ENCODE measurements at regions not wholly inside any gene's neighbourhood (a gene's known extent, or its start where the extent isn't known, plus 50 kb on each side); places are given as distances from the start of the nearest gene placed in this dataset.
A peak's percentile ranks its signal among the peaks of the same experiment; 100 is the strongest.

DNA sequence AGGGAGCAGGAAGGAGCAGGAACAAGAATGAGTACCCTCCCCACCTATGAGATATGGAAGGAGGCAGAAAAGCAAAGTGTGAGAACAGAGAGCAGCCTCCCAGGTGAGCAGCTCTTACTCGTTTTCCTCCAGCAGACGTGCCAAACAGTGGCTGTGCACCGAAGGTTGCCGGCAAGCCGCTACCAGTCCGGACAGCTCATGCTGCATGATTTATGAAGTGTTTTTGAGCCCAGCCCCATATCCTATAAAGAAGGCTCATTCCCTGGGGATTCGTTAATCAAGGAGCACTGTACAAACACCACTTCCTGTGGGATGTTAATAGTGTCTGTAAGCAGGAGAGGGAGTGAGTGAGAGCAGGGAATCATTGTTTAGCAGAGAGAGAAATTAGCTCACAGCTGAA lies 118.3 kb upstream of the FOXB1 start:
- TF ChIP-seq, protein P1, sequence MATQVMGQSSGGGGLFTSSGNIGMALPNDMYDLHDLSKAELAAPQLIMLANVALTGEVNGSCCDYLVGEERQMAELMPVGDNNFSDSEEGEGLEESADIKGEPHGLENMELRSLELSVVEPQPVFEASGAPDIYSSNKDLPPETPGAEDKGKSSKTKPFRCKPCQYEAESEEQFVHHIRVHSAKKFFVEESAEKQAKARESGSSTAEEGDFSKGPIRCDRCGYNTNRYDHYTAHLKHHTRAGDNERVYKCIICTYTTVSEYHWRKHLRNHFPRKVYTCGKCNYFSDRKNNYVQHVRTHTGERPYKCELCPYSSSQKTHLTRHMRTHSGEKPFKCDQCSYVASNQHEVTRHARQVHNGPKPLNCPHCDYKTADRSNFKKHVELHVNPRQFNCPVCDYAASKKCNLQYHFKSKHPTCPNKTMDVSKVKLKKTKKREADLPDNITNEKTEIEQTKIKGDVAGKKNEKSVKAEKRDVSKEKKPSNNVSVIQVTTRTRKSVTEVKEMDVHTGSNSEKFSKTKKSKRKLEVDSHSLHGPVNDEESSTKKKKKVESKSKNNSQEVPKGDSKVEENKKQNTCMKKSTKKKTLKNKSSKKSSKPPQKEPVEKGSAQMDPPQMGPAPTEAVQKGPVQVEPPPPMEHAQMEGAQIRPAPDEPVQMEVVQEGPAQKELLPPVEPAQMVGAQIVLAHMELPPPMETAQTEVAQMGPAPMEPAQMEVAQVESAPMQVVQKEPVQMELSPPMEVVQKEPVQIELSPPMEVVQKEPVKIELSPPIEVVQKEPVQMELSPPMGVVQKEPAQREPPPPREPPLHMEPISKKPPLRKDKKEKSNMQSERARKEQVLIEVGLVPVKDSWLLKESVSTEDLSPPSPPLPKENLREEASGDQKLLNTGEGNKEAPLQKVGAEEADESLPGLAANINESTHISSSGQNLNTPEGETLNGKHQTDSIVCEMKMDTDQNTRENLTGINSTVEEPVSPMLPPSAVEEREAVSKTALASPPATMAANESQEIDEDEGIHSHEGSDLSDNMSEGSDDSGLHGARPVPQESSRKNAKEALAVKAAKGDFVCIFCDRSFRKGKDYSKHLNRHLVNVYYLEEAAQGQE (IDR thresholded peaks at IDR 0.05; ENCODE audit: insufficient read depth in 1 of 2, low read depth in 2 of 2, low read length in 1 of 2): no peak
- TF ChIP-seq, protein P2, sequence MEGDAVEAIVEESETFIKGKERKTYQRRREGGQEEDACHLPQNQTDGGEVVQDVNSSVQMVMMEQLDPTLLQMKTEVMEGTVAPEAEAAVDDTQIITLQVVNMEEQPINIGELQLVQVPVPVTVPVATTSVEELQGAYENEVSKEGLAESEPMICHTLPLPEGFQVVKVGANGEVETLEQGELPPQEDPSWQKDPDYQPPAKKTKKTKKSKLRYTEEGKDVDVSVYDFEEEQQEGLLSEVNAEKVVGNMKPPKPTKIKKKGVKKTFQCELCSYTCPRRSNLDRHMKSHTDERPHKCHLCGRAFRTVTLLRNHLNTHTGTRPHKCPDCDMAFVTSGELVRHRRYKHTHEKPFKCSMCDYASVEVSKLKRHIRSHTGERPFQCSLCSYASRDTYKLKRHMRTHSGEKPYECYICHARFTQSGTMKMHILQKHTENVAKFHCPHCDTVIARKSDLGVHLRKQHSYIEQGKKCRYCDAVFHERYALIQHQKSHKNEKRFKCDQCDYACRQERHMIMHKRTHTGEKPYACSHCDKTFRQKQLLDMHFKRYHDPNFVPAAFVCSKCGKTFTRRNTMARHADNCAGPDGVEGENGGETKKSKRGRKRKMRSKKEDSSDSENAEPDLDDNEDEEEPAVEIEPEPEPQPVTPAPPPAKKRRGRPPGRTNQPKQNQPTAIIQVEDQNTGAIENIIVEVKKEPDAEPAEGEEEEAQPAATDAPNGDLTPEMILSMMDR (IDR thresholded peaks at IDR 0.05): no peak
- ATAC-seq: peak; percentile 56
- ChIA-PET POLR2A (no interaction called here), CTCF (interaction anchor here (0.6 kb wide), 1 partner anchor 12 kb away, joined by 11 read pairs; no protein-coding TSS in a partner anchor)
- Histone ChIP-seq H3K9me3 (ENCODE audit: control insufficient read depth, insufficient read depth, low read depth, low read length) (no peaks in the 10 kb centered on the region), H3K4me3 (ENCODE audit: low read depth in 2 of 2, low read length in 2 of 2) (no peak overlapping the region), H3K27ac (ENCODE audit: low read length) (no peak overlapping the region), H3K27me3 (ENCODE audit: control insufficient read depth, insufficient read depth, low read length) (no peaks in the 10 kb centered on the region), H3K4me1 (ENCODE audit: control insufficient read depth, insufficient read depth, low read length) (no peaks in the 10 kb centered on the region), H3K36me3 (ENCODE audit: control insufficient read depth, insufficient read depth, low read length) (no peaks in the 10 kb centered on the region)
- BruUV-seq (replicated peaks): no TSS peak
- DNase-seq (ENCODE audit: low read depth, low spot score): no peak
- intact Hi-C loops (cut with micrococcal nuclease; ENCODE audit: unreplicated experiment) (no loop called here), in situ Hi-C loops (cut with HindIII; ENCODE audit: low pct_unique_long_range_greater_than_20kb, low sequenced_read_pairs) (no loop called here)

DNA sequence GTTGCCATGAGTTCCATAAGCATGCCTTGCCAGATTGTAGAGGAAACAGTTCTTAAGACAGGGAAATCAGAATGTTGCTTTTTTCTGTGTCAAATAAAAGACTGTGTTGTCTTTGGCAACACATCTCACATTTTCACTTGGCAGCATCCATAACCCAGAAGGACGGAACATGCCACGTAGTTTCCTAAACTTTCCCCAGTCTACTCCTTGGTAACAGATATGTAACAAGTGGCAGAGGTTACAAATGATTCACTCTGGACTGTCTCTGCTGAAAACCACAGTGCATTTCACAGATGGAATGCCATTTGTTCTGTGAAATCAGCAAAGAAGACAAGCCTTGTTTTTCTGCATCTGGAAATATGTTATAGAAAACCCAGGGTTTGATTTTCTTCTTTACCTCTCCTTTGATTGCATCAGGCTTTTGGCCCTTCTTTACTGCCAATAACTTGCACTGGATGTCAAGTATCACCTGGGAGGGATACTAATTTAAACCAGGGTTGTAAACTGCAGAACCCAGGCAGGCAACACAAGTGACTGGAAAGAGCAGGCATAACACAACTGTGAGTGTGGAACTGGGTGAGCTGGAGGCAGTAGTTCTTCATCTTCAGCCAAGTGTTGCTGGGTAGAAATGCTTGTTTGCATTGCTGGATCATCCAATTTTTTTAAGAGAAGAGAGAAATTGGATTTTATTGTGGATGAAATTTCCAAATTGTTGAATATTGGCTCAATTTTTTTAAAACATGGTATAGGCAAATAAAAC lies 124.4 kb upstream of the FOXB1 start:
- Histone ChIP-seq H3K4me1 (ENCODE audit: control insufficient read depth, insufficient read depth, low read length) (no peaks in the 10 kb centered on the region), H3K4me3 (ENCODE audit: low read depth in 2 of 2, low read length in 2 of 2) (no peak overlapping the region), H3K9me3 (ENCODE audit: control insufficient read depth, insufficient read depth, low read depth, low read length) (no peaks in the 10 kb centered on the region), H3K36me3 (ENCODE audit: control insufficient read depth, insufficient read depth, low read length) (no peaks in the 10 kb centered on the region), H3K27ac (ENCODE audit: low read length) (no peak overlapping the region), H3K27me3 (ENCODE audit: control insufficient read depth, insufficient read depth, low read length) (peaks cover 4% of the 10 kb centered on the region)
- intact Hi-C loops (cut with micrococcal nuclease; ENCODE audit: unreplicated experiment) (no loop called here), in situ Hi-C loops (cut with HindIII; ENCODE audit: low pct_unique_long_range_greater_than_20kb, low sequenced_read_pairs) (no loop called here)
- no TSS peak for BruUV-seq (replicated peaks)
- no peak for DNase-seq (ENCODE audit: low read depth, low spot score)
- CTCF ChIA-PET: no interaction called here
- TF ChIP-seq TCF7L2 (IDR thresholded peaks at IDR 0.05; ENCODE audit: low read depth, low read length): no peak
- no peak for ATAC-seq
- POLR2A ChIA-PET: no interaction called here

DNA sequence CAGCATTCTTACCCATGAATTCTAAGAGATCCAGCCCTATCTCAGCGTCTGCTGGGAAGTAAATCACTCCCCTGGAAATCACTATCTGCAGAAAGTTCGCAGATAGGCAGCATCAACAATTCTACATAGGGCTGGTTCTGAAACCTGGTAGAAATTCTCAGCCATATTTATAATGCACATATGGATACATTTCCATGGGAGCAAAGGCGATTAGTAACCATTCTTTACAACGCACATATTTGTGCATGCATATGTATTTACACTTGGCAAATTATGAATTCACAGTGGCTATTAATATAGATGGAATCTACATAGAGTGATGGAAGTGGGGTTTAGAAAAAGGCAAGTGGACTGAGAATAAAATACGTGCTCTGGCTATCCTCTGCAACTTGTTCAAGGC lies 128.0 kb upstream of the FOXB1 start:
- ChIA-PET POLR2A (no interaction called here), CTCF (no interaction called here)
- no TSS peak for BruUV-seq (replicated peaks)

More for the DNA sequence above, 128.0 kb upstream of the FOXB1 start:
- TF ChIP-seq TCF7L2 (IDR thresholded peaks at IDR 0.05; ENCODE audit: low read depth, low read length) (no peak), POLR2AphosphoS5 (IDR thresholded peaks at IDR 0.05; ENCODE audit: low read depth, low read length) (no peak), SIN3A (IDR thresholded peaks at IDR 0.05; ENCODE audit: borderline replicate concordance, insufficient read depth, low read depth, low read length) (no peak)
- TF ChIP-seq, protein P1 (IDR thresholded peaks at IDR 0.05; ENCODE audit: insufficient read depth in 1 of 2, low read depth in 2 of 2, low read length in 1 of 2): no peak
- TF ChIP-seq, protein P2 (IDR thresholded peaks at IDR 0.05): no peak
- Histone ChIP-seq H3K4me3 (ENCODE audit: low read depth in 2 of 2, low read length in 2 of 2) (no peak overlapping the region), H3K27ac (ENCODE audit: low read length) (no peak overlapping the region), H3K4me1 (ENCODE audit: control insufficient read depth, insufficient read depth, low read length) (no peaks in the 10 kb centered on the region), H3K36me3 (ENCODE audit: control insufficient read depth, insufficient read depth, low read length) (no peaks in the 10 kb centered on the region), H3K9me3 (ENCODE audit: control insufficient read depth, insufficient read depth, low read depth, low read length) (no peaks in the 10 kb centered on the region), H3K27me3 (ENCODE audit: control insufficient read depth, insufficient read depth, low read length) (peaks cover 4% of the 10 kb centered on the region)
- in situ Hi-C loops (cut with HindIII; ENCODE audit: low pct_unique_long_range_greater_than_20kb, low sequenced_read_pairs) (no loop called here), intact Hi-C loops (cut with micrococcal nuclease; ENCODE audit: unreplicated experiment) (no loop called here)
- ATAC-seq (no peak), DNase-seq (ENCODE audit: low read depth, low spot score) (no peak)

All from Panc1 (cell line).